GM23338 (cell line): ENCODE measurements at regions not wholly inside any gene's neighbourhood (a gene's known extent, or its start where the extent isn't known, plus 50 kb on each side); places are given as distances from the start of the nearest gene placed in this dataset.

Experiments used
- ATAC-seq: fragments of 200-7000 bp; cut with Tn5 transposase; 3 replicates; pipeline ENCODE4 v1.9.1; 2020
- DNase-seq: peaks from one replicate; pipeline ENCODE4 v3.0.0-alpha.2; 2015; ENCODE audit warnings: low spot score
- H2AFZ ChIP-seq: fragments of 200-600 bp; sonication (generic); 2 replicates; pipeline ENCODE4 v1.8.0; 2016; ENCODE audit warnings: antibody characterized with exemption, mild to moderate bottlenecking, moderate library complexity
- H3F3A ChIP-seq: fragments of 200-600 bp; sonication (generic); replicated peaks from 2 replicates; pipeline ENCODE4 v1.8.0; 2017; ENCODE audit warnings: antibody characterized with exemption, mixed run types, low read depth
- H3K27ac ChIP-seq: fragments of 200-600 bp; sonication (generic); 2 replicates; pipeline ENCODE4 v1.6.1; 2016; ENCODE audit warnings: low read depth
- H3K27me3 ChIP-seq: fragments of 200-600 bp; sonication (generic); 2 replicates; pipeline ENCODE4 v1.8.0; 2016; ENCODE audit warnings: mild to moderate bottlenecking, mixed run types, moderate library complexity; ENCODE audit not compliant: insufficient read depth
- H3K36me3 ChIP-seq: fragments of 200-600 bp; sonication (generic); 2 replicates; pipeline ENCODE4 v1.8.0; 2016; ENCODE audit warnings: mild to moderate bottlenecking; ENCODE audit not compliant: insufficient read depth
- H3K4me1 ChIP-seq: fragments of 200-600 bp; sonication (generic); 2 replicates; pipeline ENCODE4 v1.8.0; 2016; ENCODE audit warnings: mild to moderate bottlenecking, moderate library complexity; ENCODE audit not compliant: insufficient read depth
- H3K4me2 ChIP-seq: fragments of 200-600 bp; sonication (generic); 2 replicates; pipeline ENCODE4 v1.7.1; 2017; ENCODE audit warnings: mixed run types
- H3K4me3 ChIP-seq: fragments of 200-600 bp; sonication (generic); 2 replicates; pipeline ENCODE4 v1.6.1; 2016; ENCODE audit warnings: mixed run types
- H3K79me2 ChIP-seq: fragments of 200-600 bp; sonication (generic); replicated peaks from 2 replicates; pipeline ENCODE4 v1.8.0; 2017; ENCODE audit warnings: mild to moderate bottlenecking; ENCODE audit not compliant: insufficient read depth
- H3K9me2 ChIP-seq: fragments of 200-600 bp; sonication (generic); 2 replicates; pipeline ENCODE4 v1.8.0; 2017; ENCODE audit not compliant: insufficient read depth
- H4K20me1 ChIP-seq: fragments of 200-600 bp; sonication (generic); replicated peaks from 2 replicates; pipeline ENCODE4 v1.8.0; 2017; ENCODE audit warnings: mild to moderate bottlenecking; ENCODE audit not compliant: insufficient read depth
- H3K27ac Mint-ChIP-seq: 2 replicates; pipeline ENCODE4 v1.8.0; 2020; ENCODE audit warnings: inconsistent platforms, mild to moderate bottlenecking, moderate library complexity, mixed read lengths
- H3K27me3 Mint-ChIP-seq: 3 replicates; pipeline ENCODE4 v1.8.0; 2022; ENCODE audit warnings: low read depth, mild to moderate bottlenecking, moderate library complexity, mixed read lengths, inconsistent platforms; ENCODE audit not compliant: insufficient read depth, poor library complexity
- H3K36me3 Mint-ChIP-seq: 3 replicates; pipeline ENCODE4 v1.8.0; 2021; ENCODE audit warnings: low read depth, mild to moderate bottlenecking, inconsistent platforms, moderate library complexity, mixed read lengths
- H3K4me1 Mint-ChIP-seq: 3 replicates; pipeline ENCODE4 v1.8.0; 2020; ENCODE audit warnings: mild to moderate bottlenecking, inconsistent platforms, mixed read lengths
- H3K4me3 Mint-ChIP-seq: 3 replicates; pipeline ENCODE4 v1.8.0; 2021; ENCODE audit warnings: moderate library complexity, mild to moderate bottlenecking, inconsistent platforms, mixed read lengths
- H3K9me3 Mint-ChIP-seq: 3 replicates; pipeline ENCODE4 v1.8.0; 2020; ENCODE audit warnings: moderate library complexity, mild to moderate bottlenecking, inconsistent platforms, mixed read lengths
- CREB1 ChIP-seq: fragments of 250-450 bp; sonication (Bioruptor Pico); IDR thresholded peaks from 2 replicates; pipeline ENCODE4 v1.5.0; 2020; ENCODE audit warnings: low read depth, mild to moderate bottlenecking, moderate library complexity
- CTCF ChIP-seq, 2 experiments: fragments of 200-600 bp in 1 of 2; sonication (generic) in 1 of 2; conservative IDR thresholded peaks; 2 replicates each; pipeline versions ENCODE4 v1.5.1 to v1.6.1; 2016 to 2017; ENCODE audit warnings: antibody characterized with exemption in 2 of 2, low read depth in 2 of 2, mild to moderate bottlenecking in 2 of 2, moderate library complexity in 1 of 2
- EZH2 ChIP-seq: fragments of 200-600 bp; sonication (generic); IDR thresholded peaks from one replicate; pipeline ENCODE4 v1.8.0; 2017; ENCODE audit warnings: antibody characterized with exemption, mild to moderate bottlenecking, low read depth; ENCODE audit not compliant: unreplicated experiment
- EZH2phosphoT487 ChIP-seq: fragments of 200-600 bp; sonication (generic); IDR thresholded peaks from one replicate; pipeline ENCODE4 v1.8.1; 2018; ENCODE audit warnings: antibody characterized with exemption; ENCODE audit not compliant: unreplicated experiment
- JUNB ChIP-seq: IDR thresholded peaks from one replicate; pipeline ENCODE4 v1.6.1; 2016; ENCODE audit warnings: antibody characterized with exemption; ENCODE audit not compliant: unreplicated experiment
- NANOG ChIP-seq: IDR thresholded peaks from 2 replicates; pipeline ENCODE4 v1.6.1; 2016; ENCODE audit warnings: antibody characterized with exemption, borderline replicate concordance
- POLR2AphosphoS5 ChIP-seq: IDR thresholded peaks from 2 replicates; pipeline ENCODE4 v1.6.1; 2016; ENCODE audit warnings: antibody characterized with exemption, low read depth
- STAT1 ChIP-seq: IDR thresholded peaks from one replicate; pipeline ENCODE4 v1.6.1; 2016; ENCODE audit warnings: antibody characterized with exemption; ENCODE audit not compliant: unreplicated experiment
- ZNF114 ChIP-seq: fragments of 250-450 bp; sonication (Bioruptor Pico); IDR thresholded peaks from 2 replicates; pipeline ENCODE4 v1.5.0; 2020; ENCODE audit warnings: mild to moderate bottlenecking, moderate library complexity
- ZNF331 ChIP-seq: fragments of 250-450 bp; sonication (Bioruptor Pico); IDR thresholded peaks from 2 replicates; pipeline ENCODE4 v1.5.0; 2020; ENCODE audit warnings: low read depth, mild to moderate bottlenecking, moderate library complexity
- ZNF462 ChIP-seq: fragments of 250-450 bp; sonication (Bioruptor Pico); IDR thresholded peaks from 2 replicates; pipeline ENCODE4 v1.5.0; 2020; ENCODE audit warnings: mild to moderate bottlenecking, moderate library complexity
- TF ChIP-seq, protein P1 (sequence below): IDR thresholded peaks from one replicate; pipeline ENCODE4 v1.6.1; 2018; ENCODE audit warnings: antibody characterized with exemption; ENCODE audit not compliant: unreplicated experiment
- TF ChIP-seq, protein P2 (sequence below): IDR thresholded peaks from 2 replicates; pipeline ENCODE4 v1.6.1; 2016; ENCODE audit warnings: antibody characterized with exemption

DNA sequence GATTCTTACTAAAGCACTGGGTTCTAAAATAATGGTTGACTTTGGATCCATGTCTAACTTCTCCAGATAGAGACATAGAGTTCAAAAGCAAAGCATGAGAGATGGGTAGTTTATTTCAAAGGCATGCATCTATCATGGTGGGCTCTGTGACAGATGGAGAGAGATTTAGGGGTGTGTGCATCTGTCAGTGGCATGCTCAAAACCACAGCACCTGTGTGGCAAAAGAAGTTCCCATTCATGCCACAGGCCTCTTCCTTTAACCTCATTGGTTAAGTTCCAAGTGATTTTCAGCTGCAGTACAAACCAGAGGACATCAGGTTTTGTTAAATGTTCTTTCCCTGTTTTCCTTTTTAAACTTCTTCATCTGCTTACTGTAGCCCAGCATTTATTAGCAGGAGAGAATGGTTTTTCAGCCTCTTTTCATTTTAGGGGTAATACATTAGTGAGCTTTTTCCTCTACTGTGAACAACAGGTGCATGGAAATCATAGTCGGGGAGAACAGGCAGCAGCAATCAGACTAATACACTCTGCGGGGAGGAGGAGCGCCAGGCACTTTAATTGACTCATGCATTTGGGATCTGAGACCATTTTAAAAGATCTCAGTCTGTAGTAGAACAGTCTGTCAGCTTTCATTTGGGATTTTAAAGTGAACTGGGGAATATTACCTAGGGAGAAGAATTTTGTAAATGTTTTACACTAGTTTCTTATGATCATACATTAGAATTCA lies 52.4 kb upstream of the UPP2 start:
- Histone ChIP-seq H3K4me1 (no peaks in the 10 kb centered on the region), H2AFZ (0 out of 2 replicates have a peak overlapping the region, but pooled peaks have one; percentile 9), H4K20me1 (no peaks in the 10 kb centered on the region), H3K79me2 (no peaks in the 10 kb centered on the region), H3K27ac (no peak overlapping the region), H3K36me3 (no peaks in the 10 kb centered on the region), H3K27me3 (no peaks in the 10 kb centered on the region), H3F3A (no peaks in the 10 kb centered on the region), H3K9me2 (peaks cover 6% of the 10 kb centered on the region; the same call in 1 of the 2 replicates), H3K4me3 (no peak overlapping the region), H3K4me2 (no peak overlapping the region)
- ATAC-seq (no peak), DNase-seq (no peak)
- TF ChIP-seq, protein P1, sequence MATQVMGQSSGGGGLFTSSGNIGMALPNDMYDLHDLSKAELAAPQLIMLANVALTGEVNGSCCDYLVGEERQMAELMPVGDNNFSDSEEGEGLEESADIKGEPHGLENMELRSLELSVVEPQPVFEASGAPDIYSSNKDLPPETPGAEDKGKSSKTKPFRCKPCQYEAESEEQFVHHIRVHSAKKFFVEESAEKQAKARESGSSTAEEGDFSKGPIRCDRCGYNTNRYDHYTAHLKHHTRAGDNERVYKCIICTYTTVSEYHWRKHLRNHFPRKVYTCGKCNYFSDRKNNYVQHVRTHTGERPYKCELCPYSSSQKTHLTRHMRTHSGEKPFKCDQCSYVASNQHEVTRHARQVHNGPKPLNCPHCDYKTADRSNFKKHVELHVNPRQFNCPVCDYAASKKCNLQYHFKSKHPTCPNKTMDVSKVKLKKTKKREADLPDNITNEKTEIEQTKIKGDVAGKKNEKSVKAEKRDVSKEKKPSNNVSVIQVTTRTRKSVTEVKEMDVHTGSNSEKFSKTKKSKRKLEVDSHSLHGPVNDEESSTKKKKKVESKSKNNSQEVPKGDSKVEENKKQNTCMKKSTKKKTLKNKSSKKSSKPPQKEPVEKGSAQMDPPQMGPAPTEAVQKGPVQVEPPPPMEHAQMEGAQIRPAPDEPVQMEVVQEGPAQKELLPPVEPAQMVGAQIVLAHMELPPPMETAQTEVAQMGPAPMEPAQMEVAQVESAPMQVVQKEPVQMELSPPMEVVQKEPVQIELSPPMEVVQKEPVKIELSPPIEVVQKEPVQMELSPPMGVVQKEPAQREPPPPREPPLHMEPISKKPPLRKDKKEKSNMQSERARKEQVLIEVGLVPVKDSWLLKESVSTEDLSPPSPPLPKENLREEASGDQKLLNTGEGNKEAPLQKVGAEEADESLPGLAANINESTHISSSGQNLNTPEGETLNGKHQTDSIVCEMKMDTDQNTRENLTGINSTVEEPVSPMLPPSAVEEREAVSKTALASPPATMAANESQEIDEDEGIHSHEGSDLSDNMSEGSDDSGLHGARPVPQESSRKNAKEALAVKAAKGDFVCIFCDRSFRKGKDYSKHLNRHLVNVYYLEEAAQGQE, result no peak
- no peak for TF ChIP-seq STAT1
- TF ChIP-seq EZH2, result no peak
- no peak for TF ChIP-seq NANOG
- TF ChIP-seq ZNF462 (CRISPR knock-in tag), result no peak
- TF ChIP-seq ZNF331, result no peak
- TF ChIP-seq JUNB, result no peak
- TF ChIP-seq, protein P2, sequence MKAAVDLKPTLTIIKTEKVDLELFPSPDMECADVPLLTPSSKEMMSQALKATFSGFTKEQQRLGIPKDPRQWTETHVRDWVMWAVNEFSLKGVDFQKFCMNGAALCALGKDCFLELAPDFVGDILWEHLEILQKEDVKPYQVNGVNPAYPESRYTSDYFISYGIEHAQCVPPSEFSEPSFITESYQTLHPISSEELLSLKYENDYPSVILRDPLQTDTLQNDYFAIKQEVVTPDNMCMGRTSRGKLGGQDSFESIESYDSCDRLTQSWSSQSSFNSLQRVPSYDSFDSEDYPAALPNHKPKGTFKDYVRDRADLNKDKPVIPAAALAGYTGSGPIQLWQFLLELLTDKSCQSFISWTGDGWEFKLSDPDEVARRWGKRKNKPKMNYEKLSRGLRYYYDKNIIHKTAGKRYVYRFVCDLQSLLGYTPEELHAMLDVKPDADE, result no peak
- TF ChIP-seq CREB1 (CRISPR knock-in tag), result no peak
- no peak for TF ChIP-seq ZNF114 (CRISPR knock-in tag)
- no peak for TF ChIP-seq CTCF (conservative IDR thresholded peaks at IDR 0.05; ENCODE audit: low read depth in 2 of 2)
- no peak for TF ChIP-seq EZH2phosphoT487
- no peak for TF ChIP-seq POLR2AphosphoS5
- no peak overlapping the region for H3K4me3 Mint-ChIP-seq
- no peaks in the 10 kb centered on the region for H3K9me3 Mint-ChIP-seq
- H3K27ac Mint-ChIP-seq, result no peak overlapping the region
- peaks cover 3% of the 10 kb centered on the region; the same call in 2 of the 3 replicates for H3K4me1 Mint-ChIP-seq
- H3K36me3 Mint-ChIP-seq, result no peaks in the 10 kb centered on the region
- H3K27me3 Mint-ChIP-seq, result no peaks in the 10 kb centered on the region
